Effector memory CD8-positive, alpha-beta T cell (primary cell): ENCODE measurements at regions not wholly inside any gene's neighbourhood (a gene's known extent, or its start where the extent isn't known, plus 50 kb on each side); places are given as distances from the start of the nearest gene placed in this dataset.
"Not testable (repeated sequence)": the region's sequence is repeated elsewhere in the genome, so short reads cannot be mapped to it uniquely, and the experiment has no call there.

Experiments
- ATAC-seq: fragments of 150-1000 bp; cut with Tn5 transposase; replicated peaks from 2 replicates; pipeline ENCODE4 v1.10.0; 2021; ENCODE audit warnings: mild to moderate bottlenecking, moderate library complexity
- DNase-seq, 3 experiments: peaks; one replicate each; pipeline ENCODE4 v3.0.0; 2021
- H3K27ac Mint-ChIP-seq, 2 donors: one replicate each; pipeline ENCODE4 v1.8.0; 2022; ENCODE audit warnings: mild to moderate bottlenecking in 2 of 2, mixed read lengths in 2 of 2, moderate library complexity in 2 of 2
- H3K27me3 Mint-ChIP-seq, 2 donors: one replicate each; pipeline ENCODE4 v1.8.0; 2022; ENCODE audit warnings: mixed read lengths in 2 of 2
- H3K36me3 Mint-ChIP-seq: one replicate; pipeline ENCODE4 v1.8.0; 2022; ENCODE audit warnings: mild to moderate bottlenecking, moderate library complexity, mixed read lengths; ENCODE audit not compliant: insufficient read depth
- H3K4me1 Mint-ChIP-seq, 2 donors: one replicate each; pipeline ENCODE4 v1.8.0; 2022; ENCODE audit warnings: low read depth in 2 of 2, mixed read lengths in 2 of 2
- H3K4me3 Mint-ChIP-seq, 2 donors: one replicate each; pipeline ENCODE4 v1.8.0; 2022; ENCODE audit warnings: mild to moderate bottlenecking in 2 of 2, mixed read lengths in 2 of 2, moderate library complexity in 2 of 2
- H3K9me3 Mint-ChIP-seq, 2 donors: one replicate each; pipeline ENCODE4 v1.8.0; 2022; ENCODE audit warnings: mixed read lengths in 2 of 2

DNA sequence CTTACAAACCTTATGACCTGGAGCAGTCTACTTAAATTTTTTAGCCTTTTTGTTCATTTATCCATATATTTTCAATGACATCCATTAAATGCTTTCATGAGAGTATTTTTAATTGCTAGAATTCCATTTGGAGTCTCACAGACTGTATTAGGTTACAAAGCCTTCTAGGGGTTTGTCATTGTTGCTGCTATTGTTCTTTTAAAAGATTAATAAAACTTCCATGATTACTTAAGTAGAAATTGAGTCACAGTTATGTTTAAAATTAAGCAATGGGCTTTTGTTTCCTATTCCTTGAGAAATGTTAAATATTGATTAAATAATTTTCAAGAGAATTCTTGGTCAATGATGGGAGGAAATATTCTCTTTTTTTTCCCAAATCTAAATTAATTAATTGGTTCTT lies 1408.4 kb upstream of the RAG2 start:
- Mint-ChIP-seq H3K4me3 (no peak overlapping the region), H3K36me3 (no peaks in the 10 kb centered on the region), H3K9me3 (peaks cover 11% of the 10 kb centered on the region in 2 donors), H3K27me3 (no peaks in the 10 kb centered on the region), H3K27ac (no peak overlapping the region), H3K4me1 (no peaks in the 10 kb centered on the region)
- DNase-seq (no peak), ATAC-seq (no peak)

DNA sequence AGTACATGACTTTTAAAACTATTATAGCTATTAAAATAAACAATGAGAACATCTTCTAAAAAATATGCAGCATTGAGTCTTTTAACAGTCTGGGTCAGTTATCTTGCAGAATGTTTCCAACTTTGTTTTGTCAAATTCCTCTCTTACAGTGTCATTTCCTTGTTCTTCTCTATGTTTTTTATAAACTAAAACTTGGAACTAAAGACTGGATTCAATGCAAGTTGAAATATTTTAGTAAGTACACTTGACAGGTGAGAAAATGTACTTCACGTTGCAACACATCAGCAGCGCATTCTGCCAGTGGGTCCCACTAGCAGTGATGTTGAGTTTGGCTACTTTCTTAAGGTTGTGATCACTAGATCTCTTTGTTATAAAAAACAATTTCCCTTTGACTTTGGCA lies 1407.6 kb upstream of the RAG2 start:
- Mint-ChIP-seq H3K36me3 (no peaks in the 10 kb centered on the region), H3K27me3 (no peaks in the 10 kb centered on the region), H3K9me3 (peaks cover 9 to 11% of the 10 kb centered on the region in 2 donors), H3K27ac (no peak overlapping the region), H3K4me3 (no peak overlapping the region), H3K4me1 (no peaks in the 10 kb centered on the region)
- DNase-seq (no peak), ATAC-seq (no peak)

DNA sequence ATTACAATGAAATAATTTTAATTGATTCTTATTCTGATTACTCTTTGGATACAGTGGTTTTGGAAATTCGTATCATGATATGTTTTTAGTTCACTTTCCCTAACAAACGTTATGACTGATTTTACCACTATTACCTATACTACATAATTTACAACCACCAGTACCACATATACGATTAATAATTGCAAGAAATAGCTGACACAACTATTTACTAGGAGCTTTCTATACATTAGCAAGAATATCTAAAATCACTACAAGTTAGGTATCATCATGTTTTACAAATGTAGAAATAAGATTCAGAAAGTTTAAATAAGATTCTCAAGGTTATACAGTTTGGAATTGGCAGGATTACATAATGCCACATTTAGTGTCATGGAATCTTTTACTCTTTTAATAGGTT lies 1401.1 kb upstream of the RAG2 start:
- H3K27me3 Mint-ChIP-seq = no peaks in the 10 kb centered on the region
- ATAC-seq (no peak), DNase-seq (no peak)
- no peaks in the 10 kb centered on the region for H3K4me1 Mint-ChIP-seq
- H3K9me3 Mint-ChIP-seq = peaks cover 8 to 11% of the 10 kb centered on the region in 2 donors
- H3K36me3 Mint-ChIP-seq = no peaks in the 10 kb centered on the region
- no peak overlapping the region for H3K27ac Mint-ChIP-seq
- no peak overlapping the region for H3K4me3 Mint-ChIP-seq

DNA sequence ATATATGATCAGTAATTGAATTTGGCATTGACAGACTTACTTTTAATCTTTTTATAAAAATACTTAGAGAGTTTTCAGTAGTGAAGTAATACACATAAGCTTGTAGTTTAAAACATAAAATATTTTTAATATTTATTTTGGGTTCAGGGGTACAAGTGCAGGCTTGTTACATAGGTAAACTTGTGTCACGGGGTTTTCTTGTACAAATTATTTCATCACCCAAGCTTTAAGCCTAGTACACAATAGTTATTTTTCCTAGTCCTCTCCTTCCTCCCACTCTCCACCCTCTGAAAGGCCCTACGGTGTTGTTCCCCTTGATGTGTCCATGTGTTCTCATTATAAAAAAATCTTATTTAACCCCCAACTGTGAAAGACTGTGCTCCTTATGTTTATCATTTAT lies 1397.8 kb upstream of the RAG2 start:
- Mint-ChIP-seq H3K36me3 (no peaks in the 10 kb centered on the region), H3K4me1 (no peaks in the 10 kb centered on the region), H3K4me3 (no peak overlapping the region), H3K27ac (no peak overlapping the region), H3K9me3 (peaks cover 10 to 13% of the 10 kb centered on the region in 2 donors), H3K27me3 (no peaks in the 10 kb centered on the region)
- no peak for DNase-seq
- no peak for ATAC-seq

DNA sequence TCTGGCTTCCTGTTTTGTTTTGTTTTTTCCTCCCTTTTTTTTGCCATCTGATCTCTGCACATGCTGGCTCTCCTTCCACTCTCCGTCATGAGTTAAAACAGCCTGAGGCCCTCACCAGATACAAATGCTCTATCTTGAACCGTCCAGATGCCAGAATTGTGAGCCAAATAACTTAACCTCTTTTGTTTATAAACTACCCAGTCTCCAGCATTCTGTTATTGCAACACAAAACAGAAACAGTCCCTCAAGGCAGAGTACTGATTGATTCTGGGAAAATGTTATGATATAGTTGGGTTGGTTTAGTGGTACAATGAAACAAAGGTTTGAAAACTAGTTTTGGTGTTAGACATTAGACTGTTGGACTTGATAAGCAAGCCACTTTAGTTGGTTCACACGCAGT lies 1390.0 kb upstream of the RAG2 start:
- no peaks in the 10 kb centered on the region for H3K36me3 Mint-ChIP-seq
- ATAC-seq (no peak), DNase-seq (no peak)
- no peak overlapping the region for H3K27ac Mint-ChIP-seq
- H3K27me3 Mint-ChIP-seq = no peaks in the 10 kb centered on the region
- no peak overlapping the region for H3K4me3 Mint-ChIP-seq
- H3K9me3 Mint-ChIP-seq = peaks cover 8 to 13% of the 10 kb centered on the region in 2 donors
- no peaks in the 10 kb centered on the region for H3K4me1 Mint-ChIP-seq

DNA sequence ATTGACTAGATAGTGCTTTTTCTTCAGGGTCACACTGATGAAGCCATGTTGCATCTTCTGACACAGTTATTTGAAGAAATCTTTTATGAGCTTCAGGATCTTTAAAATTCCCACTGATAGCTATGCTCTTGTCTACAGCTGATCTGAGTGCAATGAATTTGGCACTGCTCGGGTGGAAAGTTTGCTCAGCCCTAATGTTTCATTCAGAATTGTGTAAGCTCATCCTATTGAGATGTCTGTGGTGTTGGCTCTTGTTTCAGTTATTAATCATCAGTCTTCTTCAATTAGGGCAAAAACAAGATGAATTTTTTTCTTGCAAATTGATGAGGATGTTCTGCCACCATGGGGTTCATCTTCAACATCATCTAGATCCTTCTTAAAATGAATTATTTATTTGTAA lies 1387.0 kb upstream of the RAG2 start:
- Mint-ChIP-seq H3K9me3 (peaks cover 4 to 7% of the 10 kb centered on the region in 2 donors), H3K27ac (no peak overlapping the region), H3K27me3 (no peaks in the 10 kb centered on the region), H3K4me1 (no peaks in the 10 kb centered on the region), H3K4me3 (no peak overlapping the region), H3K36me3 (no peaks in the 10 kb centered on the region)
- no peak for ATAC-seq
- DNase-seq = no peak

DNA sequence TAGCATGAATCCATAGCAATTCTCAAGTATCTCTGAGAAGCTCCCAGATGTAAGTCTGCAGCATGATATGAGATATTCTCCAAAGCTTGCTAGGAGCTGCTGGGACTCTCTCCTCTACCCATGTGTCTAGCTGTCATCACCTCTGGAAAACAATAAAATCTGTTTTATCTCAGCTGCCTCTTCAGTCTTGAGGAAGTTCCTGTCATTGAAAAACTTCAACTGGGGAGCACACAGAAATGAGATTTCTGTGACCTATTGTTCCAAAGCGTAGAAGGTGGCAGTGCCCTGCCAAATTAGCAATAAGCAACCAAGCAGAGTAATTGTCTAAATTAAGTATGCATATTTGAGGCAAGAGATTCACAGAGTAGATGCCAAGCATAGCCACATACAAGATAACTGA lies 1380.6 kb upstream of the RAG2 start:
- Mint-ChIP-seq H3K27ac (no peak overlapping the region), H3K4me3 (no peak overlapping the region), H3K36me3 (no peaks in the 10 kb centered on the region), H3K27me3 (no peaks in the 10 kb centered on the region), H3K9me3 (peaks cover 0 to 1% of the 10 kb centered on the region in 2 donors), H3K4me1 (no peaks in the 10 kb centered on the region)
- DNase-seq = no peak
- ATAC-seq = no peak

DNA sequence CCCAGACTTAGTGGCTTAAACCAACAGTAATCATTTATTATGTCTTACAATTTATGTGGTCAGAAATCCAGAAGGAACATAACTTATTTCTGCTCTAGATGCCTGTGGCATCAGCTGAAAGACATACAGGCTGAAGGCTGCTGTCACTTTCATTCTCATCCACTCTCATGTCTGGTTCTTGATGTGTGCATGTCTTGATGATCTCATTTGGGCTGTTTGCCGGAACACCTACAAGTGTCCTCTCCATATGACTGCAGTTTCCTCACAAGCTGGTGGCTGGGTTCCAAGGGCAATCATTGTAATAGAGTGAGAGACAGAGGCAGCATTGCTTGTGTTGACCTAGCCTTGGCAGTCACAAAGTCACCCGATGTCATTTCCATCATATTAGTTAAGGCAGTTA lies 1375.9 kb upstream of the RAG2 start:
- H3K9me3 Mint-ChIP-seq = peaks cover 4 to 5% of the 10 kb centered on the region in 2 donors
- no peak for ATAC-seq
- no peak overlapping the region for H3K27ac Mint-ChIP-seq

DNA sequence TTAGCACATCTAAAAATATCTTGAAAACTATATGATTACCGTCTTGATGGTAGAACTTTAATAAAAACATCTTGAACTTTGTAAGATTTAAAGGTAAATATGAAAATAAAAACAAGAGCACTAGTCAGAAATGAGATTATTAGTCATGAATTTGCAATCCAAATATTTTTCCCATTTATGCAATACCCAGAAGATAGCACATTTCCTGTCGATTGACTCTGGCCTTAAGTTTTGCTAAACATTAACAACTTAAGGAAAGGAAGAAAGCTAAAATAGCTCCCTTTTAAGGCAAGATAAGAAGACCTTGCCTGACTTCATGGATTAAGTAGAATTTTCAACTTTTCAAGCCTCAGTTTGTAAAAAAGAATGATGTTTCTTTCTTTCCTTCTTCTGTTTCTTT lies 1374.7 kb upstream of the RAG2 start:
- H3K4me1 Mint-ChIP-seq = no peaks in the 10 kb centered on the region

More for the DNA sequence above, 1375.9 kb upstream of the RAG2 start:
- Mint-ChIP-seq H3K4me1 (no peaks in the 10 kb centered on the region), H3K4me3 (no peak overlapping the region), H3K27me3 (no peaks in the 10 kb centered on the region), H3K36me3 (no peaks in the 10 kb centered on the region)
- no peak for DNase-seq

DNA sequence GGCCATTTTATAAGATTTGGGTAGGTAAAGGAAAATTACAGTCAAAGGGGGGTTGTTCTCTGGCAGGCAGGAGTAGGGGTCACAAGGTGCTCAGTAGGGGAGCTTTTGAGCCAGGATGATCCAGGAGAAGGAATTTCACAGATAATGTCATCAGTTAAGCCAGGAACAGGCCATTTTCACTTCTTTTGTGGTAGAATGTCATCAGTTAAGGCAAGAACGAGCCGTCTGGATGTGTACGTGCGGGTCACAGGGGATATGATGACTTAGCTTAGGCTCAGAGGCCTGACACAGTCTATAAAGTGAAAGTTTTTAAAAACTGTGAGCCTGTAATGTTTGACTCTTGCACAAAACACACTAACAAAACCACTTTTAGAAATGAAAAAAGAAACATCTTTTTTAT lies 1371.3 kb upstream of the RAG2 start:
- not testable (repeated sequence) for H3K4me1 Mint-ChIP-seq, H3K27me3 Mint-ChIP-seq, DNase-seq, ATAC-seq, H3K4me3 Mint-ChIP-seq, H3K36me3 Mint-ChIP-seq, H3K27ac Mint-ChIP-seq
- H3K9me3 Mint-ChIP-seq = peaks cover 18 to 22% of the 10 kb centered on the region in 2 donors

More for the DNA sequence above, 1374.7 kb upstream of the RAG2 start:
- no peaks in the 10 kb centered on the region for H3K27me3 Mint-ChIP-seq
- no peak overlapping the region for H3K27ac Mint-ChIP-seq
- peaks cover 6 to 7% of the 10 kb centered on the region in 2 donors for H3K9me3 Mint-ChIP-seq
- no peaks in the 10 kb centered on the region for H3K36me3 Mint-ChIP-seq
- ATAC-seq (no peak), DNase-seq (no peak)
- no peak overlapping the region for H3K4me3 Mint-ChIP-seq

DNA sequence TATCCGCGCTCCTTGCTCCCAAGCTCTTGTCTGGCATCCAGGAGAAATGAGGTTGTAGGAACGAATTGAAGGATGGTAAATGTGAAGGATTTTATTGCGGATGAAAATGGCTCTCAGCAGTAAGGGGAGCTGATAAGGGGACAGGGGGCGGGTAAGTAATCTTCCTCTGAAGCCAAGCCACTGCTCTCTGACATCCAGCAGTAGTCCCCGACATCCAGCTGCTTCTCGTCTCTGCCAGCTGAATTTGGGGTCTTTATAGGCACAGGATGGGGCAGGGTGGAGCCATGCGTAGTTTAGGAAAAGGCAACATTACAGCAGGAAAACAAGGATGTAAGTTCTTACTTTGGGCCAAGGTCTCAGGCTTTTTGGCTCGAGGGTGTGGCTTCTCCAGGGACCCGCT lies 1370.1 kb upstream of the RAG2 start:
- Mint-ChIP-seq H3K4me3 (no peak overlapping the region), H3K4me1 (no peaks in the 10 kb centered on the region)
- ATAC-seq = no peak

DNA sequence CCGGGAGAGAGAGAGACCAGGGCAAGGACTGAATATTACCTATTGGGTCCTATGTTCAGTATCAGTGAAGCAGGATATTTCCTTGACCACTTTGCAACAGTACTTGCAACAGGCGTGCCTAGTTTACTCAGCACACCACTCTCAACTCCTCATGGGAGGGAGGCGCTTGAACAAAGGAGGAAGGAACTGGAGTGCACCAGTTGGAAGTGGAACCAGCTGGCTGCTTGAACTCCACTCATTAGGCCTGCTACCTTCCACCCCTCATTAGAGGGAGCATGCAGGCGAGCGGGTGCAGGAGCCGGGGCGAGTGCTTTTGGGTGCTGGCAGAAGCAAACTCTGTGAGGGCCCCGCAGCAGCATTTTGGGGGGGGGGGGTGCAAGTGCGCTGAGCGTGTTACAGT lies 1369.6 kb upstream of the RAG2 start:
- Mint-ChIP-seq H3K4me3 (no peak overlapping the region), H3K36me3 (no peaks in the 10 kb centered on the region), H3K9me3 (peaks cover 18 to 22% of the 10 kb centered on the region in 2 donors), H3K4me1 (no peaks in the 10 kb centered on the region), H3K27ac (no peak overlapping the region), H3K27me3 (no peaks in the 10 kb centered on the region)
- DNase-seq (no peak), ATAC-seq (no peak)

More for the DNA sequence above, 1370.1 kb upstream of the RAG2 start:
- H3K9me3 Mint-ChIP-seq = peaks cover 18 to 22% of the 10 kb centered on the region in 2 donors
- no peaks in the 10 kb centered on the region for H3K27me3 Mint-ChIP-seq
- no peak overlapping the region for H3K27ac Mint-ChIP-seq
- no peak for DNase-seq
- H3K36me3 Mint-ChIP-seq = no peaks in the 10 kb centered on the region

DNA sequence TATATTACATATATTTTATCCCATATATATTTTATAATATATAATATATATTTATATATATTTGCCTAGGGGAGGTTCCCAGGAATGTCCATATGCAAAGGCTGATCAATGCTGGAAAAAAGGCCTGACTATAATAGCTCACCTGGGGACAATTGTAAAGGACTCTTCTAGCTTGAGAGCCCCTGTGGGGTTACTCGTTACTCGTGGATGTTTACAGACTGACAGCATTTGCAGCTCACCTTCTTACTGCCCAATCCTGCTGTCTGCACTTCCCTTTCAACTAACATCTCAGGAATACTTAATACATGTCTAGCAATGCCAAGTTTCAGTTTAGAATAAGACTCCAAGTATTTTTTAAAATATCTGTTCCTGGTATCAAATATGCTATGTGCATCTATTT lies 1365.4 kb upstream of the RAG2 start:
- Mint-ChIP-seq H3K27ac (no peak overlapping the region), H3K27me3 (no peaks in the 10 kb centered on the region), H3K4me3 (no peak overlapping the region), H3K4me1 (no peaks in the 10 kb centered on the region), H3K36me3 (no peaks in the 10 kb centered on the region), H3K9me3 (peaks cover 21 to 31% of the 10 kb centered on the region in 2 donors)
- ATAC-seq = no peak
- no peak for DNase-seq

DNA sequence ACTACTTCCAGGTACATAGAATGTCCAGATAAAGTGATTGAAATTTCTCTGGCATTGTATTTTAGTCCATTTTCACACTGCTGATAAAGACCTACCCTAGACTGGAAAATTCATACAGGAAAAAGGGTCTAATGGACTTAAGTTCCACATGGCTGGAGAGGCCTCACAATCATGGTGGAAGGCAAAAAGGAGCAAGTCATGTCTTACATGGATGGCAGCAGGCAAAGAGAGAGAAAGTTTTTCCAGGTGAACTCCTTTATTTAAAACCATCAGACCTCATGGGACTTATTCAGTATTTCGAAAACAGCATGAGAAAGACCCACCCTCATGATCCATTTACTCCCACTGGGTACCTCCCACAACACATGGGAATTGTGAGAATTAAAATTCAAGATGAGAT lies 1359.7 kb upstream of the RAG2 start:
- no peak for DNase-seq
- Mint-ChIP-seq H3K27me3 (no peaks in the 10 kb centered on the region), H3K4me1 (no peaks in the 10 kb centered on the region), H3K27ac (no peak overlapping the region), H3K4me3 (no peak overlapping the region), H3K9me3 (peaks cover 23 to 31% of the 10 kb centered on the region in 2 donors), H3K36me3 (no peaks in the 10 kb centered on the region)
- no peak for ATAC-seq

DNA sequence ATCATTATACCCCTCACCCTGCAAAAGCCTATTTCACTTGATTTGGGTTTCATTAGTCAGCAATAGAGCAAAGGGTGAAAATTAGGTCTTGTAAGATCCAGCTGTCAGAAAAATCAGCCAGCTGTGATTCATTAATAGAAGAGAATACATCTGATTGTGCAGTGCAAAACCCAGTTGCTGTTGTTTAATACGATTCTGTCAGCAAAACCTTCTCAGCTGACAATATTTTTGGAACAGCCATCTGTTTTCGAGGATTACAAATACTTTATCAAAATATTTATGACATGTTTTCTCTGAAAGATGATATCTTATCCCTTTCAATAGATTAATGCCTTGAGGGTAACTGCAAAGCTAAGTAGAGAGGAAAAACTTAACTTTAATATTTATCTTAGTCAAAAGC lies 1354.0 kb upstream of the RAG2 start:
- DNase-seq (no peak), ATAC-seq (no peak)
- H3K9me3 Mint-ChIP-seq = peaks cover 13 to 14% of the 10 kb centered on the region in 2 donors
- H3K4me1 Mint-ChIP-seq = no peaks in the 10 kb centered on the region
- H3K4me3 Mint-ChIP-seq = no peak overlapping the region
- H3K36me3 Mint-ChIP-seq = no peaks in the 10 kb centered on the region
- H3K27me3 Mint-ChIP-seq = no peaks in the 10 kb centered on the region
- H3K27ac Mint-ChIP-seq = no peak overlapping the region
